WTC11 (cell line): ENCODE measurements at regions not wholly inside any gene's neighbourhood (a gene's known extent, or its start where the extent isn't known, plus 50 kb on each side); places are given as distances from the start of the nearest gene placed in this dataset.

ENCODE experiments used
- ATF3 ChIP-seq: sonication (generic); formaldehyde crosslinking; conservative IDR thresholded peaks from 2 replicates; pipeline ENCODE4 v1.8.1; 2022; ENCODE audit warnings: mild to moderate bottlenecking, missing genetic modification reagents
- CTCF ChIP-seq: fragments of 200-600 bp; IDR thresholded peaks from 2 replicates; pipeline ENCODE4 v1.8.0; 2022; ENCODE audit warnings: antibody characterized with exemption
- ELF4 ChIP-seq: sonication (generic); formaldehyde crosslinking; IDR thresholded peaks from 2 replicates; pipeline ENCODE4 v1.8.1; 2022; ENCODE audit warnings: low read depth, mild to moderate bottlenecking, moderate library complexity, missing genetic modification reagents
- ESRRA ChIP-seq: sonication (generic); formaldehyde crosslinking; IDR thresholded peaks from 2 replicates; pipeline ENCODE4 v1.8.1; 2022; ENCODE audit warnings: mild to moderate bottlenecking, missing genetic modification reagents, borderline replicate concordance
- MAX ChIP-seq: sonication (generic); formaldehyde crosslinking; IDR thresholded peaks from 2 replicates; pipeline ENCODE4 v1.8.0; 2022; ENCODE audit warnings: mild to moderate bottlenecking, missing genetic modification reagents
- SP1 ChIP-seq: sonication (generic); formaldehyde crosslinking; conservative IDR thresholded peaks from 2 replicates; pipeline ENCODE4 v1.8.1; 2022; ENCODE audit warnings: missing genetic modification reagents
- USF2 ChIP-seq: sonication (generic); formaldehyde crosslinking; IDR thresholded peaks from 2 replicates; pipeline ENCODE4 v1.8.1; 2023; ENCODE audit warnings: mild to moderate bottlenecking, missing genetic modification reagents, moderate library complexity
- ZBTB21 ChIP-seq: sonication (generic); formaldehyde crosslinking; IDR thresholded peaks from 2 replicates; pipeline ENCODE4 v1.8.1; 2023; ENCODE audit warnings: mild to moderate bottlenecking, missing genetic modification reagents, borderline replicate concordance
- ZMAT4 ChIP-seq: fragments of 250-450 bp; sonication (Bioruptor Pico); IDR thresholded peaks from 2 replicates; pipeline ENCODE4 v1.9.0; 2021; ENCODE audit warnings: mild to moderate bottlenecking
- ZNF121 ChIP-seq: sonication (generic); formaldehyde crosslinking; IDR thresholded peaks from 2 replicates; pipeline ENCODE4 v1.8.0; 2023; ENCODE audit warnings: missing genetic modification reagents
- ZNF423 ChIP-seq: fragments of 250-450 bp; sonication (Bioruptor Pico); IDR thresholded peaks from 2 replicates; pipeline ENCODE4 v2.1.2; 2022; ENCODE audit warnings: mild to moderate bottlenecking, moderate library complexity
- TF ChIP-seq, protein P1 (sequence below): sonication (generic); formaldehyde crosslinking; IDR thresholded peaks from 2 replicates; pipeline ENCODE4 v1.8.1; 2023; ENCODE audit warnings: mild to moderate bottlenecking, moderate library complexity, missing genetic modification reagents

DNA sequence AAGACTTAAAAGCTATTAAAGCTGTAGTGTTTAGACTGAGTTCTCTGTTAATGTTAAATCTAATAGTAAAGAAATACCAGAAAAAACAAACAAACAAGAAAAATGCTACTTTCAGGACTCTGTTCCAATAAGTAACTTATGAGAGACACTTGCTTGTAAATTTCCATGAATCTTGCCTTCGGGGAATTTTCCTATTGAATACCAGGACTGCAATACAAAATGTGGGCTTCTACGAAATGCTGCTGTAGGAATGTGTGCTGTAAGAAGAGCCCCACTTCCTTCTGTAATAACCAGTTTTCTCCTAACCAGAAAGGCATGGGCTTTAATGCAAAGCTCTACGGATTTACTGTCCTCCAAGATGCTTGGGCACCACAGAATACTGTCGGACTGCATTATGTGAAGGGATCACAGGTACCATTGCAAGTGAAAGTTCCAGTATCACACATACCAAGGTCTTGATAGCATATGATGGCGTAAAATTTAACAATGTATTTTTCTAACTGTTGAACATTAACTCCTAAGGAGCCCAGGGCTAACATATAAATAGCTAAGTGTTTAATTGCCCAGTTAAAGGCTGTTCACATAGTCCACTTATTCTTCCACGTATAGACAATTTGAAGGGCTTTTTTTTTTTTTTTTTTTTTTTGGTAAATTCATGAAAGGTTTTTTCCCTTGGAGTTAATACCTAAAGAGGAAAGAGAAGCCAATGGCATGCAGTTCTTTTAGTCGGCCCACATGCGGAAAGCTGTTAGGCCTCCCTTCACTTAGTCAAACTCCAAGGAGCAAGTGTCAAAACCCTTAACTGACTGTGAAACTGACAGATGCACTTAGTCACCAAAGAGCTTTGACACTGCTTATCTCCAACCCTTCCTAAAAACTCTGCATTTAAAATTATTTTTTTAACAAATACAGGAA, 564.0 kb upstream of the POU3F3 start:
- TF ChIP-seq ESRRA (CRISPR knock-in tag) (no peak), CTCF (no peak), ZBTB21 (CRISPR knock-in tag) (no peak), ZNF121 (CRISPR knock-in tag) (no peak), USF2 (CRISPR knock-in tag) (no peak), MAX (CRISPR knock-in tag) (no peak), ZMAT4 (CRISPR knock-in tag) (no peak), ATF3 (CRISPR knock-in tag) (no peak), SP1 (CRISPR knock-in tag) (no peak), ELF4 (CRISPR knock-in tag) (no peak), ZNF423 (no peak)
- TF ChIP-seq, protein P1, sequence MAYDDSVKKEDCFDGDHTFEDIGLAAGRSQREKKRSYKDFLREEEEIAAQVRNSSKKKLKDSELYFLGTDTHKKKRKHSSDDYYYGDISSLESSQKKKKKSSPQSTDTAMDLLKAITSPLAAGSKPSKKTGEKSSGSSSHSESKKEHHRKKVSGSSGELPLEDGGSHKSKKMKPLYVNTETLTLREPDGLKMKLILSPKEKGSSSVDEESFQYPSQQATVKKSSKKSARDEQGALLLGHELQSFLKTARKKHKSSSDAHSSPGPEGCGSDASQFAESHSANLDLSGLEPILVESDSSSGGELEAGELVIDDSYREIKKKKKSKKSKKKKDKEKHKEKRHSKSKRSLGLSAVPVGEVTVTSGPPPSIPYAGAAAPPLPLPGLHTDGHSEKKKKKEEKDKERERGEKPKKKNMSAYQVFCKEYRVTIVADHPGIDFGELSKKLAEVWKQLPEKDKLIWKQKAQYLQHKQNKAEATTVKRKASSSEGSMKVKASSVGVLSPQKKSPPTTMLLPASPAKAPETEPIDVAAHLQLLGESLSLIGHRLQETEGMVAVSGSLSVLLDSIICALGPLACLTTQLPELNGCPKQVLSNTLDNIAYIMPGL (CRISPR knock-in tag) = no peak
